Astrocyte of the cerebellum (primary cell): ENCODE measurements at regions not wholly inside any gene's neighbourhood (a gene's known extent, or its start where the extent isn't known, plus 50 kb on each side); places are given as distances from the start of the nearest gene placed in this dataset.

ENCODE experiments used
- DNase-seq: peaks from one replicate; pipeline ENCODE4 v3.0.0-alpha.2; 2011; ENCODE audit warnings: low read depth
- H3K4me3 ChIP-seq: 2 replicates; pipeline ENCODE4 v1.5.1; 2011; ENCODE audit warnings: mild to moderate bottlenecking, low read depth, low read length, moderate library complexity
- in situ Hi-C: cut with HindIII; loops from 2 replicates; pipeline ENCODE4 v1.10.0; 2017; ENCODE audit warnings: low sequenced_read_pairs
- TF ChIP-seq, protein P1 (sequence below): IDR thresholded peaks from 2 replicates; pipeline ENCODE4 v1.5.1; 2012; ENCODE audit warnings: low read length, low read depth, moderate library complexity, mild to moderate bottlenecking; ENCODE audit errors: missing control alignments

DNA sequence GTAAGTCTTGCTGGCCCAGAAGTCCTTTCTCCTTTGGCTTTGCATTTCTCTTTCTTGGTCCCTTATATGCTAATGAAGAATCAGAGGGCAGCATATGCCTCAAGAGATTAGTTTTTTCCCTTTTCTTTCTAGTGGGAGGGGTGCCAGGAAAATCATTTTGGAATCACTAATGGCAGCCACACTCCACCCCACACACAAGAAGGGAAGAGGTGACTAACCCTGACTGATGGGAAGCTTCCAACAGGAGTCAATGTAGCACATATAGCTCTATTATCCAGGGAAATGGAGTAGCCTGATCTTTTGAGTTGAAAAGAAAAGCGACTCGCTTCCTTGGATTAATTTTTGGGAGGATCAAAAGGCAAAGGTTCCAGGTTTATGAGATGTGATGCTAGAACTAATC is 225.3 kb downstream of the KIF20B start:
- in situ Hi-C loops, result no loop called here
- DNase-seq, result peak; percentile 9
- H3K4me3 ChIP-seq, result no peak overlapping the region
- TF ChIP-seq, protein P1, sequence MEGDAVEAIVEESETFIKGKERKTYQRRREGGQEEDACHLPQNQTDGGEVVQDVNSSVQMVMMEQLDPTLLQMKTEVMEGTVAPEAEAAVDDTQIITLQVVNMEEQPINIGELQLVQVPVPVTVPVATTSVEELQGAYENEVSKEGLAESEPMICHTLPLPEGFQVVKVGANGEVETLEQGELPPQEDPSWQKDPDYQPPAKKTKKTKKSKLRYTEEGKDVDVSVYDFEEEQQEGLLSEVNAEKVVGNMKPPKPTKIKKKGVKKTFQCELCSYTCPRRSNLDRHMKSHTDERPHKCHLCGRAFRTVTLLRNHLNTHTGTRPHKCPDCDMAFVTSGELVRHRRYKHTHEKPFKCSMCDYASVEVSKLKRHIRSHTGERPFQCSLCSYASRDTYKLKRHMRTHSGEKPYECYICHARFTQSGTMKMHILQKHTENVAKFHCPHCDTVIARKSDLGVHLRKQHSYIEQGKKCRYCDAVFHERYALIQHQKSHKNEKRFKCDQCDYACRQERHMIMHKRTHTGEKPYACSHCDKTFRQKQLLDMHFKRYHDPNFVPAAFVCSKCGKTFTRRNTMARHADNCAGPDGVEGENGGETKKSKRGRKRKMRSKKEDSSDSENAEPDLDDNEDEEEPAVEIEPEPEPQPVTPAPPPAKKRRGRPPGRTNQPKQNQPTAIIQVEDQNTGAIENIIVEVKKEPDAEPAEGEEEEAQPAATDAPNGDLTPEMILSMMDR, result no peak

GRCh38 chr10:89929282-89930026 is 228.1 kb downstream of the KIF20B start:
- H3K4me3 ChIP-seq, result no peak overlapping the region
- TF ChIP-seq, protein P1, result no peak
- in situ Hi-C loops, result no loop called here

GRCh38 chr10:89937494-89937893 is 236.1 kb downstream of the KIF20B start:
- no peak overlapping the region for H3K4me3 ChIP-seq
- in situ Hi-C loops, result no loop called here
- no peak for DNase-seq
- TF ChIP-seq, protein P1, result no peak

More at GRCh38 chr10:89929282-89930026, 228.1 kb downstream of the KIF20B start:
- DNase-seq, result no peak

- TF ChIP-seq, protein P1, result no peak
- no peak for DNase-seq
Measured at GRCh38 chr10:89940076-89940475, 238.7 kb downstream of the KIF20B start.

DNA sequence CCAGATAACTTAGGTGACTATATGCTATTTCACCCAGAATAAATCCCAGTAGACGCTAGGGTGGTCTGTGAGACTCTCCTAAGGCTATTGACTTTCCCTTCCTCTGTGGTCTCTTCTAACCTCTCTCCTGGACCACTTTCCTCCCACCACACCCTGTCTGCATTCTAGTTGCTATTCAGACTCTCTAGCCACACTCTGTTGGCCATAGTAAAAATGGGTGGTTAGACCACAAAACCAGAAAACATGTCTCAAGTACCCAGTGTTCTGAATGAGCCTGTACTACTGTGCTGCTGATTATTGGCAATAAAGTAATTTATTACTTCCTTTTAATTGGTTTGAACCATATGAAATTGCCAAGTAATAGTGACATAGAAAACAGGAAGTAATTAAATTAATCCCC is 240.8 kb downstream of the KIF20B start:
- in situ Hi-C loops, result no loop called here
- DNase-seq, result peak; percentile 27
- TF ChIP-seq, protein P1, result no peak
- H3K4me3 ChIP-seq, result no peak overlapping the region

More at GRCh38 chr10:89940076-89940475, 238.7 kb downstream of the KIF20B start:
- H3K4me3 ChIP-seq, result no peak overlapping the region
- in situ Hi-C loops, result no loop called here

- TF ChIP-seq, protein P1, result no peak
- in situ Hi-C loops, result no loop called here
- no peak for DNase-seq
- H3K4me3 ChIP-seq, result no peak overlapping the region
Measured at GRCh38 chr10:89944138-89944537, 242.7 kb downstream of the KIF20B start.
